GM13976 (cell line): ENCODE measurements at regions not wholly inside any gene's neighbourhood (a gene's known extent, or its start where the extent isn't known, plus 50 kb on each side); places are given as distances from the start of the nearest gene placed in this dataset.

Experiments
- DNase-seq: peaks from one replicate; pipeline ENCODE4 v3.0.0; 2012; ENCODE audit warnings: low spot score
- in situ Hi-C: fragments of 300-500 bp; cut with MboI; formaldehyde crosslinking; loops from one replicate; pipeline ENCODE4 v1.12.0; 2022; ENCODE audit warnings: low sequenced_read_pairs, mixed read lengths, inconsistent platforms; ENCODE audit not compliant: unreplicated experiment
- TF ChIP-seq, protein P1 (sequence below): IDR thresholded peaks from 2 replicates; pipeline ENCODE4 v1.5.1; 2012; ENCODE audit warnings: borderline replicate concordance, mild to moderate bottlenecking; ENCODE audit not compliant: insufficient read depth; ENCODE audit errors: extremely low read depth, missing control alignments, control extremely low read depth

DNA sequence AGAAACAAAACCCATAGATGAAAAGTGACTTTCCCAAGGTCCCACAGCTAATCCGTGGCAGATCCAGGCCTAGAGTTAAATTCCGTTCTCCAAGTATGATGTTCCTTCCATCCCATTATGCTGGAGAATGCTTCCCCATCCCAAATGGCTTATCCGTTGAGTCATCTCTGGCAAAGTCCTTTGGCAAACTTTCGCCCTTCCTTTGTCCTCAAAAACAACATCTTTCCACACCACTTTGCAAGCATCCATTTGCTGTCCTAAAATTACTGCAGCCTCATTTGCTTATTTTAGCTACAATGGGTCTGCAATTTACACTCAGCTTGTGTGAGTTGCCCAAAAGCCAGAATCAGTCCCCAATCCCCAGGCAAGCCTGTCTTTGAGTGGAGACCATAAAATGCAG, 304.0 kb upstream of the TLE3 start:
- in situ Hi-C loops: no loop called here
- TF ChIP-seq, protein P1, sequence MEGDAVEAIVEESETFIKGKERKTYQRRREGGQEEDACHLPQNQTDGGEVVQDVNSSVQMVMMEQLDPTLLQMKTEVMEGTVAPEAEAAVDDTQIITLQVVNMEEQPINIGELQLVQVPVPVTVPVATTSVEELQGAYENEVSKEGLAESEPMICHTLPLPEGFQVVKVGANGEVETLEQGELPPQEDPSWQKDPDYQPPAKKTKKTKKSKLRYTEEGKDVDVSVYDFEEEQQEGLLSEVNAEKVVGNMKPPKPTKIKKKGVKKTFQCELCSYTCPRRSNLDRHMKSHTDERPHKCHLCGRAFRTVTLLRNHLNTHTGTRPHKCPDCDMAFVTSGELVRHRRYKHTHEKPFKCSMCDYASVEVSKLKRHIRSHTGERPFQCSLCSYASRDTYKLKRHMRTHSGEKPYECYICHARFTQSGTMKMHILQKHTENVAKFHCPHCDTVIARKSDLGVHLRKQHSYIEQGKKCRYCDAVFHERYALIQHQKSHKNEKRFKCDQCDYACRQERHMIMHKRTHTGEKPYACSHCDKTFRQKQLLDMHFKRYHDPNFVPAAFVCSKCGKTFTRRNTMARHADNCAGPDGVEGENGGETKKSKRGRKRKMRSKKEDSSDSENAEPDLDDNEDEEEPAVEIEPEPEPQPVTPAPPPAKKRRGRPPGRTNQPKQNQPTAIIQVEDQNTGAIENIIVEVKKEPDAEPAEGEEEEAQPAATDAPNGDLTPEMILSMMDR: no peak
- DNase-seq: no peak

DNA sequence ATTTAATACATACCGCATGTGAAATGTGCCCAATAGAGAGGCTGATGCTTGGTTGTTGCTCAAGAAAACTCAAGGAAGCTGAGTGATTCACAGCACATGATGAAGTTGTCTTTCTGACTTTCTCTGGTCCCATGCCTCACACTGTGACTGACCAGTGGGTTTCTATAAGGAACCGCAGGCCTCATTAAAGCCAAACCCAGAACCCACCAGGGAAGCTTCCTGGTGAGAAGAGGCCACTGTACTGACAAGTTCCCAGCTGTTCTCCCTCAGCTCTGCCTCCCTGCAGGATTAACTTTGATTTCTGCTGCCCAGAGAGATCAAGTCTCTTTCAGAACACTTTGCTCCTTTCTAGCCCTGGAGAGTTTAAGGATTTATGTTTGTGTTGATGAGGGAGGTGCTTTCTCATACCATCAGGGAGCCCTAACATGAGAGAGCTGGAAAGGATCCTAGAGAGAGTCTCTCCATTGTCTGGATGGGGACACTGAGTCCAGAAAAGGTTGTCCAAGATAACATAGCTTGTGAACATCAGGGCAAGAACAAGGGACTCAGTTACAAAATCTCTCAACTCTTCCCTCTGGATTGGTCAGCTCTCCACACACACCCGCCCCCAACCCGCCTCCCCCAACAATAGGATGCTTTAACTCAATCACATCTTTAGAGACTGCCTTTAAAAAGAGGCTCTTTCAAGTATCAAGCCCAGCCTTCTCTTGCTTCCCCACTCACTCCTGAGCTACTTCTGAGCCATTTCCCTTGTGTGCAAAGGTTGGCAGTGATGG, 303.2 kb upstream of the TLE3 start:
- TF ChIP-seq, protein P1: no peak
- in situ Hi-C loops: no loop called here
- DNase-seq: no peak

DNA sequence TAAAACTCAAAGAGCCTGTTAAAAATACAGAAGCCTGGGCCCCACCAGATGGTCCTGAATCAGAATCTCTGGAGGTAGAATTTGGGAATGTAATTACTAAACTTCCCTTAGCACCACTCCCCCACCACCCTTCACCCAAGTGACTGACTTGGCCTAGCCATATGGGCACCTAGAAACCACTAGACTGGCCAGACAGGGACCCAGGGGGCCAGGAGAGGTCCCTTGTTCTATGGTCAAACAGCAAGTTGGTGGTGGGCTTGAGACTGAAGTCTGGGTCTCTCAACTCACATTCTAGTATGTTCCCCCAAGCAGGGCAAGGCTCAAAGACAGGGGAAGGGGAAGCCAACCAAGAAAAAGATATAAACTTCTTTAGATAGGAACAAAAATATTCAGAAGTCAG, 301.5 kb upstream of the TLE3 start:
- in situ Hi-C loops: no loop called here
- no peak for DNase-seq
- TF ChIP-seq, protein P1: no peak

DNA sequence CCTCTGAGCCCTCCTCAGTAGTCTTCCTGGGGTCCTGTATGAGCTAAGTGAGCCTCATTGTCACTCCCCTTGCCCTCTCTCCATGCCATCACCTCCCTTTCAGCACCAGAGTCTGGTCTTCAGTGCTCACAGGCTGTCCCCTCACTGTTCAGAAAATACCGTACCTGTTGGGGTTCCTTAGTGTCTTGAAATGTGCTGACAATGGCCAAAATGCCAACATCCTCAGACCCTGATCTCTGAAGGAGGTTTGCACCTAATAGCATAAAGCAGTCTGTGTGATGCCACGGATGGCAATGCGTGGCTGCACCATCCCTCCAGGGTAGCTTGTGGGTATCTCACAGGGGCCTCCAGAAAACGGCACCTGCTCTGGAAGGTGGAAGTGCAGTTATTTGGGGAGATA, 301.0 kb upstream of the TLE3 start:
- in situ Hi-C loops: no loop called here
- no peak for DNase-seq
- TF ChIP-seq, protein P1: no peak

DNA sequence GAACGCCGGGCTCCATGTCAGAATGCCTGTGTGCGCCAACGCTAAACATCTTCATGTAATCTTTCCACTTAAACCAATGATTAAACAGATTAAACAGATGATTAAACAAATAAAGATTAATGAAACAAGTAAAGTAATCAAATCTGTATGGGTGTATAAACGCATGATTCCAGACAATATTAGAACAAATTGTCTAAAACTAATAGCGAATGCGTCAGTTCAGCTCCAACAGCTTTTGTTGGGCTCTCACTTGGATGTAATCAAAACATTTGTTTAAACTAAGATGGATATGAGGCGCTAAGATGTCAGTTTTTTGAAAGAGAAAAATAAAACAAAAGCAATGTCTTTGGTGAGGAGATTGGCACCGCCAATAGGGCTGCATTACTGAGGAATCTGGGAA, 299.1 kb upstream of the TLE3 start:
- in situ Hi-C loops: no loop called here

DNA sequence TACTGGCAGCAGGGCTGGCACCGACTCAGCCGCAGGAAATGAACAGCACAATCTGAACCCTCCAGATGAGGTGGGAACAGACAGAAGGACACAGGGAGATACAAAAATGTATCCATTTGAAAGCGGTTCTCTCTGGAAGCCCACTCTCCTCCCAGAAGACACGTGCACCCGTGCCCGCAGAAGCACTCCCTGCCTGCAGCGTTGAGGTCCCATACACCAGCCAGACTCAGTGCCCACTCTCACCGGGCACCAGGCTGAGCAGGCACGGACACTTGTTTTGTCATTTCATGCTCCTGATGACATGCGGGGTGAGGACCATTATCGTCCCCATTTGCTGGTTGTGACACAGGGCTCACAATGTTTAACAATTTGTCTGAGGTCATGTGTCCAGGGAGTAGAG, 297.4 kb upstream of the TLE3 start:
- DNase-seq: no peak
- TF ChIP-seq, protein P1: no peak
- in situ Hi-C loops: no loop called here

More for the DNA sequence above, 299.1 kb upstream of the TLE3 start:
- DNase-seq: no peak
- TF ChIP-seq, protein P1: no peak
